HG03135 (cell line): ENCODE measurements at regions not wholly inside any gene's neighbourhood (a gene's known extent, or its start where the extent isn't known, plus 50 kb on each side); places are given as distances from the start of the nearest gene placed in this dataset.

Experiments used
- ATAC-seq: cut with Tn5 transposase; IDR thresholded peaks from one replicate; pipeline ENCODE4 v1.9.1; 2021; ENCODE audit warnings: mild to moderate bottlenecking, moderate library complexity; ENCODE audit not compliant: unreplicated experiment

- ATAC-seq, result no peak
These were observed 124.9 kb upstream of the ETAA1 start for GRCh38 chr2:67272195-67272594.

DNA sequence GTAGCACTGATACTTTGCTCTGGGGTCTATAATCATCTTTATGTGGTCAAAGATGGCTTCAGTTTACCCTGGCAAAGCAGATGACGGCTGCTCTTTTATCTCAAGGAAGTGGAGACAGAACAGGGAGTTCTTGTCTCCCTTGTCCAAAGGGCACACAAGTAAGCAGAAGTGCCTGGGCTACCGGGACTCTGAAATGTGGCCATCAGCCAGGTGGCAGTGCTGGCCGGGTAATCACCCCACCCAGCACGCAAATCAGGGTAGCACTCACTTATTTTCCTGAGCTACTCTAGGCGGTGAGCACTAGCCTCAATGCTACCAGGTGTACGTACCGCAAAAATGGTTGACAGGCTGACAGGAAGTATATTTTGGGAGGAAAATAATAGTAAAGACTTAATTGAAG lies 119.7 kb upstream of the ETAA1 start:
- ATAC-seq, result no peak

DNA sequence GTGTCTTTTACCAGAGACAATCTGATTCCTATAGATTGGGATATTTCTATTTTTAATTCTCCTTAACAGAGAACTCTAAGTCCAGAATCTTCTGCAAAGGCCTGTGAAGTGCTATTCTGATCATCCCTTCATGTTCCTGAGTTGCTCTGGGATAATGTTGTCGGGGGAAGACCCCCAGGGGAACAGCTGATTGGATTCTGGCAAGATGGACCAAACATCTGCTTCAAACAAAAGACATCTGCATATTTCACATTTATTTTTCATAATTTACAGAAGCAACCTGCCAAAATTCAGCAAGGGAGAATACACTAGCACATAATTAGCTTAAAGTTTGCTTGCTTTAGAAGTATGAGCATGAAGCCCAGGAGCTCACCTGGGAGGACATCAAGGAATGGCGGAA lies 116.0 kb upstream of the ETAA1 start:
- no peak for ATAC-seq

GRCh38 chr2:67283641-67284040 lies 113.5 kb upstream of the ETAA1 start:
- no peak for ATAC-seq

DNA sequence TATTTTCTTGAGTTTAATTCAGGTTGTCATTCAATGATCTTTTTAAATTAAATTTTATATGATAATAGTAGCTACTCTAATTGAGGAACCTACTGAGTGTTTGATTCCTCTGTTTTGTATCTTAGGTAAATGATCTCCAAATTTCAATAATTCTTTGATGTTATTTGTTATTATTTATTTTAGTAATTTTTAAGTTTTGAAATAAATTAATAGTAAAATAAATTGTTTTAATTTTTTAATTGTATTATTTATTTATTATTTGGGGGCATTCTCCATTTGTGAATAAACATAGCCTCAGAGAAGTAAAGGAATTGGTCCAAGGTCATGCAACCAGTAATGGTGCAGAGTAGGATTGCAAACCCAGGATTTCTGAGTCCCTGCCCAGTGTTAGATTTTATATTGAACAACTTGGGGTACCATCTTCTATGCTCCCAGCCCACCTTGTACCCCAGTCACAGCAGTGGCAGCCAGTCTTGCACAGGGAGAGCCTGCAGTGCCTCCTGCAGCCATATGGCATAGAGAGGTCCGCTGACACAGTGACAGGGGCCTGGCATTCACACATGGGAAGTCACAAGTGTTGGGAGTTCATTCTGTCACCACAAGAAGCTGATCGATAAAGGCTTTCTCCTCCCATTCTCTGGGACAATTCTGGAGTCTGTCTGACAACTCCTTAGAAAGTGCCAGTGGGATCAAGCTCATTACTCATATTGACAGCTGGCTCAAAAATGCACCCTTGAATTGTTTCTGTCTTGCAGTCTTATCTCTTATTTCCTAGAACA lies 110.0 kb upstream of the ETAA1 start:
- no peak for ATAC-seq

GRCh38 chr2:67289271-67289670 lies 107.9 kb upstream of the ETAA1 start:
- no peak for ATAC-seq

DNA sequence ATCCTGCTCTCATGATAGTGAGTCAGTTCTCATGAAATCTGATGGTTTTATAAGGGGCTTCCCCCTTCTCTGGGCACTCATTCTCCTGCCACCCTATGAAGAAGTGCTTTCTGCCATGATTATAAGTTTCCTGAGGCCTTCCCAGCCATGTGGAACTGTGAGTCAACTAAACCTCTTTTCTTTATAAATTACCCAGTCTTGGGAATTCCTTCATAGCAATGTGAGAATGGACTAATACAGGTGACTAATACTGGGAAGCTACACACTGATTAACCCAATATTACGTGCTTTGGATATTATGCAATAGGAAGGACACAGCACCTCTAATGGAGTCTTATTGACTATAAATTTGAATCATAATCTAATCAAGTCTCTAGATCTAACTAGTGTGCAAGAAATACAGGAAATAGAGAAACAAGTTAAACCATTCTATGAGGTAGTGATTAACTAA lies 107.2 kb upstream of the ETAA1 start:
- ATAC-seq, result no peak

DNA sequence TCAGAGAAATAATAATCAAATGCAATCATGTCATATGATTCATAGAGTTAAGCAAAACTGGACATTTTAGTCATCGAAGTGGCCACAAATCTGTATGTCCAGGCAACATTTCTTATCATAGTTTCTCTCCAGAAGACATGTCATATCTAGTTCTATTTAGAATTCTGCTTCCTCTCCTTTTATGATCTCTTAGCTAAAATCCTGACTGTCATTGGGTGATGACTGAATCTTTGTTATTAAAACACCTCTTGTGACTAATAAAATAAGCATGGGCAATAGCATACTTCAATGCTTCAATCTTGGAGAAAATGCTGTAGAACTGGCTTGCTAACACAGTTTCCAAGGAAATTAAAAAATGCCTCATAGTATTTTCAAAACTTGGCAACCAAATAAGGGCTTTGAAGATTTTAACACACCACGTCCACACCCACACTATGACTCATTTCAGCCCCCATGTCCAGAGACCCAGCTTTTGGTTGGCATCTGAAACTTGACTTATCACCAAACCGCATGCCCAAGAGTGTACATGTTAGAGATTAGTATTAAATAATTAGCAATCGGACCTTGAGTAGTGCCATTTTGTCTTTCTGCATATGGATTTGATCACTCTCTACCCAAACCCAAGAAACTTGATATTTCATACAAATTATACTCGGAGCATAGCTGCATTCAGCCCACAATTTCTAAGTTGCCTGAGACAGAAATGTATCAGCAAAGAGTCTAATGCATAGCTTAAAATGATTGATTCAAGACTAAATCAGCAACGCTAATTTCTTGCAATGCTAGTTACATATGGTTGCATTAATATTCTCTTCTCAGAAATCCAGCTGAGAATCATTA lies 106.5 kb upstream of the ETAA1 start:
- ATAC-seq, result no peak

DNA sequence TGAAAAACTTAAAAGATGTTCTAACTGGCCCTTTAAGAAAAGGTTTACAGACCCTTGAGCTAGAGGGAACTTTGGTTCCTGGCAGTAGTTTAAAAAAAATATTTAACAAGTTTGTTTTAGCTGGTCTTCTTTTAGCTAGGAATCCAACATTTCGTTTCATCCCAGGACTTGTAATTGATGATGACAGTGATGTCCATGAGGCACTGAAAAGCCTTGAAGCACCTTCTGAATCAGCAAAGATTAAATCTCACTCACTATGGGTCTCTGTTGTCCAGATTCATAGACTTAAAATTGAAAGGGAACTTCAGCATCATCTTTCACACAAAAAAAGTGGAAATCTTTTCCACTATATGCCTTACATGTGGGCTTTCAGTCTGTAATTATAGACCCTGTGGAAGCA lies 102.9 kb upstream of the ETAA1 start:
- no peak for ATAC-seq

DNA sequence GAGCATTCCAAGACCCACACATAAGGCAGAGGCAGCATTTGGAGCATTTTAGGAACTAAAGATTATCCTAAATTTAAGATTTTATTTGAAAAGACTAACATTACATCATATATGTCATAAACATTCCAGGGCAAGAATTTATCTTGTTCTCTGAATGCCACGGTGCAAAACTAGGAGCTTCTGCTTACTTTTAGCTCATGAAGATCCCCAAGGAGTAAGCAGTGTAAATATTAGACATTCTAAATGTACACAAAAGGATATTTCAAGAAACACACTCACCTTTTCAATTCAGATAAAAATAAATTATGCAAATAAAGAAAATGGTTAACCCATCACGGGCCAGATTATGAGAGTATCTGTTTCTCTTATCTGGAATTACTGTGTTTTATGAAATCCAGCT lies 101.7 kb upstream of the ETAA1 start:
- no peak for ATAC-seq

GRCh38 chr2:67295851-67296250 lies 101.3 kb upstream of the ETAA1 start:
- no peak for ATAC-seq

- no peak for ATAC-seq
These were observed 92.7 kb upstream of the ETAA1 start for GRCh38 chr2:67304300-67304890.

GRCh38 chr2:67309281-67309680 lies 87.9 kb upstream of the ETAA1 start:
- no peak for ATAC-seq

GRCh38 chr2:67311536-67311935 lies 85.6 kb upstream of the ETAA1 start:
- ATAC-seq, result no peak

GRCh38 chr2:67312871-67313270 lies 84.3 kb upstream of the ETAA1 start:
- ATAC-seq, result no peak

- no peak for ATAC-seq
These were observed 83.6 kb upstream of the ETAA1 start for GRCh38 chr2:67313536-67313935.

GRCh38 chr2:67318031-67318430 lies 79.1 kb upstream of the ETAA1 start:
- ATAC-seq, result no peak

DNA sequence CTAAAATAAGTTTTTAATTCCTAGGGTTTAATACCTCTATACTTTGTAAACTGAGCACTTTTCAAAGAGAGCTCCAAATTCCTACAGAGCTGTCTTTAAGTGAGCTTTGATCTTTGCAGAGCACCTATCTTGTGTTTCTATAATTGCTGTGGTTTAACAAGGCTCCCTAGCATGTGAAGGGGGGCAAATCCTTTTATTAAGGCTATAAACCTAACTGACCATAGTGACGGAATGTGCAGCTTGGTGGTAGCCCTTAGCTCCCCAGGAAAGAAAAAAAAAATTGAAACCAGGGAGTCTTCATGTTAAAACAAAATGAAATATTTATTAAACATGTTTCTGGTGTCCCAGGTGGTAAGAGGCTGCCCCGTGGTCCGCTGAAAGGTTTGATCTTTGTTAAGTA lies 78.6 kb upstream of the ETAA1 start:
- ATAC-seq, result no peak

DNA sequence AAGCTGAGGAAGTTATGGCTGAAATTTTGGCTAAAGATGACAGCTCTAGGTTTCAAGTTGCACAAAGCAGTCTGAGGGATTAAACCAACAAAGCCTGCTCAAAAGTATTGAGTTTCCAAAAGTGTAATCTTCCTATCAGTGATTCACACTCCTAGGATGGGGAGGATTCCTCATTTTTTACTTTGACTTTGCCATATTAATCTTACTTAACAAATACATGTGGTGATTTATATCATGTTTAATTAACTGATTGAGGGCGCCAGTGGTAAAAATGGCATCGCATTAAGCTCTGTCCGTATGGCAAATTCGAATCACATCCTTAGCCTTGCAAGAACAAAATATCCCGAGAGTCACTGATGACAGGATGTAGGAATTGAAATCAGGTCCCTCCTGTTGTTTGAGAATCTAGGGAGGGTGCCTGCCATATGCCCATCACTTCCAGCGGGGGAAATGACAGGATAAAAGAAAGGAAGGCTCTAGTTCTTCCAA lies 78.1 kb upstream of the ETAA1 start:
- no peak for ATAC-seq

GRCh38 chr2:67320861-67321587 lies 76.1 kb upstream of the ETAA1 start:
- no peak for ATAC-seq

- no peak for ATAC-seq
These were observed 75.6 kb upstream of the ETAA1 start for GRCh38 chr2:67321588-67321903.
